GM23338 (cell line): ENCODE measurements at regions not wholly inside any gene's neighbourhood (a gene's known extent, or its start where the extent isn't known, plus 50 kb on each side); places are given as distances from the start of the nearest gene placed in this dataset.

Experiments
- CREB1 ChIP-seq: fragments of 250-450 bp; sonication (Bioruptor Pico); IDR thresholded peaks from 2 replicates; pipeline ENCODE4 v1.5.0; 2020; ENCODE audit warnings: low read depth, mild to moderate bottlenecking, moderate library complexity
- CTCF ChIP-seq, 2 experiments: fragments of 200-600 bp in 1 of 2; sonication (generic) in 1 of 2; conservative IDR thresholded peaks; 2 replicates each; pipeline versions ENCODE4 v1.5.1 to v1.6.1; 2016 to 2017; ENCODE audit warnings: antibody characterized with exemption in 2 of 2, low read depth in 2 of 2, mild to moderate bottlenecking in 2 of 2, moderate library complexity in 1 of 2
- ETS1 ChIP-seq: IDR thresholded peaks from 2 replicates; pipeline ENCODE4 v1.6.1; 2016; ENCODE audit warnings: antibody characterized with exemption
- EZH2 ChIP-seq: fragments of 200-600 bp; sonication (generic); IDR thresholded peaks from one replicate; pipeline ENCODE4 v1.8.0; 2017; ENCODE audit warnings: antibody characterized with exemption, mild to moderate bottlenecking, low read depth; ENCODE audit not compliant: unreplicated experiment
- EZH2phosphoT487 ChIP-seq: fragments of 200-600 bp; sonication (generic); IDR thresholded peaks from one replicate; pipeline ENCODE4 v1.8.1; 2018; ENCODE audit warnings: antibody characterized with exemption; ENCODE audit not compliant: unreplicated experiment
- JUNB ChIP-seq: IDR thresholded peaks from one replicate; pipeline ENCODE4 v1.6.1; 2016; ENCODE audit warnings: antibody characterized with exemption; ENCODE audit not compliant: unreplicated experiment
- NANOG ChIP-seq: IDR thresholded peaks from 2 replicates; pipeline ENCODE4 v1.6.1; 2016; ENCODE audit warnings: antibody characterized with exemption, borderline replicate concordance
- POLR2AphosphoS5 ChIP-seq: IDR thresholded peaks from 2 replicates; pipeline ENCODE4 v1.6.1; 2016; ENCODE audit warnings: antibody characterized with exemption, low read depth
- STAT1 ChIP-seq: IDR thresholded peaks from one replicate; pipeline ENCODE4 v1.6.1; 2016; ENCODE audit warnings: antibody characterized with exemption; ENCODE audit not compliant: unreplicated experiment
- ZNF114 ChIP-seq: fragments of 250-450 bp; sonication (Bioruptor Pico); IDR thresholded peaks from 2 replicates; pipeline ENCODE4 v1.5.0; 2020; ENCODE audit warnings: mild to moderate bottlenecking, moderate library complexity
- TF ChIP-seq, protein P1 (sequence below): IDR thresholded peaks from one replicate; pipeline ENCODE4 v1.6.1; 2018; ENCODE audit warnings: antibody characterized with exemption; ENCODE audit not compliant: unreplicated experiment

DNA sequence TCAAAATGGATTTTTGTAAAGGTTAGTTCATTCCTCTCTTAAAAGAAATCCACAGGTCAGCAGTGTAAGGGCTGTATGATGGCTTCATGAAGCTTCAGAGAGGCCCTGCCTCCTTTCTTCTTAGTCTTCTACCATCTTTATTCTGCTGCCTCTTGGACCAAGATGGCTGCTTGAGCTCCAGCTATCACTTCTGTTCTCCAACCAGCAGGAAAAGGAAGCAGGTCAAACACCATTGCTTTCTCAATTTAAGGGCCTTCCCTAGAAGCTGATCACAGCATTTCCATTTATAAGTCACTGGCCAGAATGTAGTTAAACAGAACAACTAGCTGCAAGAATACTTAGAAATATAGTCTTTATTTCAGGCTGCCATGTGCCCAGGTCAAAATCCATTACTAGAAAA, 336.8 kb upstream of the KLF3 start:
- TF ChIP-seq CREB1 (CRISPR knock-in tag), result no peak
- TF ChIP-seq CTCF (conservative IDR thresholded peaks at IDR 0.05; ENCODE audit: low read depth in 2 of 2), result no peak
- no peak for TF ChIP-seq EZH2phosphoT487
- no peak for TF ChIP-seq EZH2
- no peak for TF ChIP-seq POLR2AphosphoS5
- no peak for TF ChIP-seq JUNB
- TF ChIP-seq ZNF114 (CRISPR knock-in tag), result no peak
- TF ChIP-seq, protein P1, sequence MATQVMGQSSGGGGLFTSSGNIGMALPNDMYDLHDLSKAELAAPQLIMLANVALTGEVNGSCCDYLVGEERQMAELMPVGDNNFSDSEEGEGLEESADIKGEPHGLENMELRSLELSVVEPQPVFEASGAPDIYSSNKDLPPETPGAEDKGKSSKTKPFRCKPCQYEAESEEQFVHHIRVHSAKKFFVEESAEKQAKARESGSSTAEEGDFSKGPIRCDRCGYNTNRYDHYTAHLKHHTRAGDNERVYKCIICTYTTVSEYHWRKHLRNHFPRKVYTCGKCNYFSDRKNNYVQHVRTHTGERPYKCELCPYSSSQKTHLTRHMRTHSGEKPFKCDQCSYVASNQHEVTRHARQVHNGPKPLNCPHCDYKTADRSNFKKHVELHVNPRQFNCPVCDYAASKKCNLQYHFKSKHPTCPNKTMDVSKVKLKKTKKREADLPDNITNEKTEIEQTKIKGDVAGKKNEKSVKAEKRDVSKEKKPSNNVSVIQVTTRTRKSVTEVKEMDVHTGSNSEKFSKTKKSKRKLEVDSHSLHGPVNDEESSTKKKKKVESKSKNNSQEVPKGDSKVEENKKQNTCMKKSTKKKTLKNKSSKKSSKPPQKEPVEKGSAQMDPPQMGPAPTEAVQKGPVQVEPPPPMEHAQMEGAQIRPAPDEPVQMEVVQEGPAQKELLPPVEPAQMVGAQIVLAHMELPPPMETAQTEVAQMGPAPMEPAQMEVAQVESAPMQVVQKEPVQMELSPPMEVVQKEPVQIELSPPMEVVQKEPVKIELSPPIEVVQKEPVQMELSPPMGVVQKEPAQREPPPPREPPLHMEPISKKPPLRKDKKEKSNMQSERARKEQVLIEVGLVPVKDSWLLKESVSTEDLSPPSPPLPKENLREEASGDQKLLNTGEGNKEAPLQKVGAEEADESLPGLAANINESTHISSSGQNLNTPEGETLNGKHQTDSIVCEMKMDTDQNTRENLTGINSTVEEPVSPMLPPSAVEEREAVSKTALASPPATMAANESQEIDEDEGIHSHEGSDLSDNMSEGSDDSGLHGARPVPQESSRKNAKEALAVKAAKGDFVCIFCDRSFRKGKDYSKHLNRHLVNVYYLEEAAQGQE, result no peak
- no peak for TF ChIP-seq STAT1
- TF ChIP-seq NANOG, result no peak
- TF ChIP-seq ETS1, result no peak
